Cardiac muscle cell (in vitro differentiated cells and primary cell): ENCODE measurements at regions not wholly inside any gene's neighbourhood (a gene's known extent, or its start where the extent isn't known, plus 50 kb on each side); places are given as distances from the start of the nearest gene placed in this dataset.
"Not testable (repeated sequence)": the region's sequence is repeated elsewhere in the genome, so short reads cannot be mapped to it uniquely, and the experiment has no call there.

Experiments
- DNase-seq, 2 donors: peaks; one replicate each; pipeline versions ENCODE4 v3.0.0 to v3.0.0-alpha.2; 2010 to 2017; ENCODE audit warnings: low read depth in 1 of 2, low spot score in 1 of 2
- H3K27ac ChIP-seq: fragments of 200-600 bp; sonication (generic); 2 replicates; pipeline ENCODE4 v1.5.1; 2016
- H3K27me3 ChIP-seq: fragments of 200-600 bp; sonication (generic); 2 replicates; pipeline ENCODE4 v1.6.0; 2016; ENCODE audit warnings: control low read depth
- H3K36me3 ChIP-seq: fragments of 200-600 bp; sonication (generic); 2 replicates; pipeline ENCODE4 v1.5.1; 2016; ENCODE audit warnings: control low read depth
- H3K4me1 ChIP-seq: fragments of 200-600 bp; sonication (generic); 2 replicates; pipeline ENCODE4 v1.8.1; 2017; ENCODE audit warnings: low read depth, mild to moderate bottlenecking, mixed run types
- H3K4me3 ChIP-seq: fragments of 200-600 bp; sonication (generic); 2 replicates; pipeline ENCODE4 v1.5.1; 2016; ENCODE audit warnings: mild to moderate bottlenecking
- H3K9me3 ChIP-seq: fragments of 200-600 bp; sonication (generic); 2 replicates; pipeline ENCODE4 v1.5.1; 2017; ENCODE audit warnings: low read depth, mild to moderate bottlenecking, control low read depth
- TF ChIP-seq, protein P1 (sequence below): IDR thresholded peaks from 2 replicates; pipeline ENCODE4 v1.5.1; 2012; ENCODE audit warnings: low read depth, mild to moderate bottlenecking, low read length

- Histone ChIP-seq H3K27ac (no peak overlapping the region), H3K4me3 (no peak overlapping the region), H3K27me3 (no peaks in the 10 kb centered on the region), H3K36me3 (no peaks in the 10 kb centered on the region), H3K9me3 (no peaks in the 10 kb centered on the region), H3K4me1 (no peaks in the 10 kb centered on the region)
- no peak for DNase-seq
- TF ChIP-seq, protein P1, sequence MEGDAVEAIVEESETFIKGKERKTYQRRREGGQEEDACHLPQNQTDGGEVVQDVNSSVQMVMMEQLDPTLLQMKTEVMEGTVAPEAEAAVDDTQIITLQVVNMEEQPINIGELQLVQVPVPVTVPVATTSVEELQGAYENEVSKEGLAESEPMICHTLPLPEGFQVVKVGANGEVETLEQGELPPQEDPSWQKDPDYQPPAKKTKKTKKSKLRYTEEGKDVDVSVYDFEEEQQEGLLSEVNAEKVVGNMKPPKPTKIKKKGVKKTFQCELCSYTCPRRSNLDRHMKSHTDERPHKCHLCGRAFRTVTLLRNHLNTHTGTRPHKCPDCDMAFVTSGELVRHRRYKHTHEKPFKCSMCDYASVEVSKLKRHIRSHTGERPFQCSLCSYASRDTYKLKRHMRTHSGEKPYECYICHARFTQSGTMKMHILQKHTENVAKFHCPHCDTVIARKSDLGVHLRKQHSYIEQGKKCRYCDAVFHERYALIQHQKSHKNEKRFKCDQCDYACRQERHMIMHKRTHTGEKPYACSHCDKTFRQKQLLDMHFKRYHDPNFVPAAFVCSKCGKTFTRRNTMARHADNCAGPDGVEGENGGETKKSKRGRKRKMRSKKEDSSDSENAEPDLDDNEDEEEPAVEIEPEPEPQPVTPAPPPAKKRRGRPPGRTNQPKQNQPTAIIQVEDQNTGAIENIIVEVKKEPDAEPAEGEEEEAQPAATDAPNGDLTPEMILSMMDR, result no peak
Measured at GRCh38 chr16:29198231-29198630, 208.3 kb downstream of the NPIPB11 start.

DNA sequence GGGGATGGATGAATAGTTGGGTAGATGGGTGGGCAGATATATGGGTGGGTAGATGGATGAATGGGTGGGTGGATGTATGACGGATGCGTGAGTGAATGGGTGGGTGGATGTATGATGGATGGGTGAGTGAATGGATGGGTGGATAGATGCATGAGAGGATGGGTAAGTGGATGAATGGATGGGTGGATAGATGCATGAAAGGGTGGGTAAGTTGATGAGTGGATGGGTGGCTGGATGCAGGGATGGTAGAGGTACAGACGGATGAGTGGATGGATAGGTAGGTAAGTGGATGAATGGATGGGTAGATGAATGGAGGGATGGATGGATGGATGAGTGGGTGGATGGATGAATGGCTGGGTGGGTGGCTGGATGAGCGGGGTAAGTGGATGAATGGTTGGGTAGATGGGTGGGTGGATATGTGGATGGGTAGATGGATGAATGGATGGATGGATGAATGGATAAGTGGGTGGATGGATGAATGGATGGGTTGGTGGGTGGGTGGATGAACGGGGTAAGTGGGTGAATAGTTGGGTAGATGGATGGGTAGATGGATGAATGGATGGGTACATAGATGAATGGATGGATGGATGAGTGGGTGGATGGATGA is 208.9 kb downstream of the NPIPB11 start:
- H3K27ac ChIP-seq, H3K36me3 ChIP-seq, H3K4me1 ChIP-seq, DNase-seq, H3K27me3 ChIP-seq, H3K4me3 ChIP-seq, H3K9me3 ChIP-seq: not testable (repeated sequence)

GRCh38 chr16:29196746-29197145 is 209.8 kb downstream of the NPIPB11 start:
- H3K4me1 ChIP-seq, DNase-seq, H3K27me3 ChIP-seq, H3K9me3 ChIP-seq, H3K36me3 ChIP-seq, H3K27ac ChIP-seq, H3K4me3 ChIP-seq: not testable (repeated sequence)

DNA sequence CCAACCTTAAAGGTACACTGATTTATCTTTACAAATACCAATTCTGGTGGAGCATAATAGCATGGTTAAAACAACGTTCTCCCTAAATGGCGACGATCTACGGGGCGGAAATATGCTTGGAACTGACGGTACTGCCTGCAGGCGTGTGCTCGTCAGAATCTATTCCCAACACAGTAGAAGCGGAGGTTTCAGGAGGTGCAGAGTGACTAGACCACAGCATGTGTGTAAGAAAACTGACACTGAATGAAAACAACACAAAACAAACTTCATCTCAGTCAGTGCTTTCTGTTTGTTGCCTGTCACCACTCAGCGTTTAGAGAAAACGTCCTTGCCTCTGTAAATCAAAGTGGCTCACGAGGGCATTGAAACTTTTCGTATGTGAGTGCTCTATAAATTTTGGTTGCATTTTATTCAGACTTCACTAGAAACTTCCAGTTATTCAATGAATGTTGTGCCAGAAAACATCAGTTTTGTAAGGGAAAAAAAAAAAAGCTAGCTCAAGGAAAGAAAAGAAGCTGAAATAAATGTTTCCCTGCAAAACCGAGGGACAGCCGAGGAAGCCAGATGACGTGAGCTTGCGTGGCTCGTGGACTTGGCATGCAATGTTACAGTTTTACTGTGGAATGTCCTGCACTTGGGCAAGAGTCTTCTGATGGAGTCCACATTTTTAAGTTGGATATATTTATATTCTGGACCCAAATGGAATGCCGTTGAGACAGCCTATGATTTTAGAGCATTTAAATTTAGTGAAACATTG is 210.4 kb downstream of the LAT start:
- H3K27me3 ChIP-seq, H3K4me3 ChIP-seq, H3K27ac ChIP-seq, H3K4me1 ChIP-seq, H3K36me3 ChIP-seq, H3K9me3 ChIP-seq: not testable (repeated sequence)
- peak in 1 of 2 donors; percentile 83 for DNase-seq

- not testable (repeated sequence) for DNase-seq, H3K4me1 ChIP-seq, H3K27ac ChIP-seq, H3K4me3 ChIP-seq, H3K36me3 ChIP-seq, H3K27me3 ChIP-seq, H3K9me3 ChIP-seq
Measured at GRCh38 chr16:29194185-29194844, 209.5 kb downstream of the LAT start.

- H3K4me3 ChIP-seq, H3K9me3 ChIP-seq, H3K36me3 ChIP-seq, H3K4me1 ChIP-seq, H3K27me3 ChIP-seq, DNase-seq, H3K27ac ChIP-seq: not testable (repeated sequence)
Measured at GRCh38 chr16:29193634-29194033, 208.8 kb downstream of the LAT start.

DNA sequence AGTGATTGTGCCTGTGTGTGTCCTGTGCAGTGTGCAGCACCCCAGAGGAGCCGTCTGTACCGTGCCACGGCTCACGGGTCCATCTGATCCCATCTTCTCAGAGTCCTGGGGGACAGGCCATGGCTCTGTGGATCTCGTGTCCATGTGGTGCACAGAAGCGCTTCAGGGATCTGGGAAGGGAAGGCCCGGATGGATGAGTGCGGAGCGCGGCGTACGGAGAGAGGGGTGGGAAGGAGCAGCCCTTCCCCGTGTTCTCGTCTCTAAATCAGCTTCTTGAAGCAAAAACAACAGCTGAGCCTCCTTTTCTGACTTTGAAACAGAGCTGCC is 208.4 kb downstream of the LAT start:
- H3K4me1 ChIP-seq, H3K27me3 ChIP-seq, H3K9me3 ChIP-seq, H3K27ac ChIP-seq, H3K36me3 ChIP-seq, H3K4me3 ChIP-seq, DNase-seq: not testable (repeated sequence)

DNA sequence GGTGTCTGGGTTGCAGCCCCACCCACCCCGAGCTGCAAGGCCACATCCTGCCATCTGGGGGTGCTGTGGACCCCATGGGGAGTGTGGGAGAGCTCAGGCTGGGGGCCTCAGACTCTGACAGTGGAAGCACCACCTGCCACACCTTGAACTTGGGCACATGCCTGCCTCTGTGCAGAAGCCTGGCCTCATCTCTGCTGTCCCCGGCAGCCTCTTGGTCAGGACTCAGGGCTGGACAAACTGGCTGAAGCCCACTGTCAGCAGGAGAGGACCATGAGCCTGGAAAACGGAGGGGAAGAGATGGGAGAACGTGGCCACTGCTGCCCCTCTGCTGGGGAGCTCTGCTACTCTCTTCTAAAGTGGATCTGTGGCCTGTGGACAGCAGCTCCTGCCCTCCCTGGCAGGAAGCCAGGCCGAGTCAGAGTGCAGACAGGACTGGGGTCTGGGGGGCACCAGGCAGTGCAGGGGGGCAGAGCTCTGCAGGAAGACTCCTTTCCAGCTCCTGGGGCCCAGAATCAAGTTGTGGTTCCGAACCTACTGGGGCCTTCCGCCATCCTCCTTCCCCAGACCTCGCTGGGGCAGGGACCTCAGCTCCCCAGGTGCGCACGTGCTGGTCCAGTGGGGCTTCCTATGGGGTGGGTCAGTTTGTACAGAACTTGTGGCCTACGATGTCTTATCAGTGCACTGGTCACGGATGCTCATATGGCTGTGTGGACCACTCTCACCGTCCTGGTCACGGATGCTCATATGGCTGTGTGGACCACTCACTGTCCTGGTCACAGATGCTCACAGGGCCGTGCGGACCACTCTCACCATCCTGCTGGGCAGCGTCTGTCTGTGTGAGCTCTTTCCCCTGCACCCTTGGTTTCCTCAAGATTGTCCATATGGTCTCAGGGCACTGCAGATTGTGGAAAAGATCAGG is 207.7 kb downstream of the LAT start:
- no peak overlapping the region for H3K27ac ChIP-seq
- no peak for DNase-seq

DNA sequence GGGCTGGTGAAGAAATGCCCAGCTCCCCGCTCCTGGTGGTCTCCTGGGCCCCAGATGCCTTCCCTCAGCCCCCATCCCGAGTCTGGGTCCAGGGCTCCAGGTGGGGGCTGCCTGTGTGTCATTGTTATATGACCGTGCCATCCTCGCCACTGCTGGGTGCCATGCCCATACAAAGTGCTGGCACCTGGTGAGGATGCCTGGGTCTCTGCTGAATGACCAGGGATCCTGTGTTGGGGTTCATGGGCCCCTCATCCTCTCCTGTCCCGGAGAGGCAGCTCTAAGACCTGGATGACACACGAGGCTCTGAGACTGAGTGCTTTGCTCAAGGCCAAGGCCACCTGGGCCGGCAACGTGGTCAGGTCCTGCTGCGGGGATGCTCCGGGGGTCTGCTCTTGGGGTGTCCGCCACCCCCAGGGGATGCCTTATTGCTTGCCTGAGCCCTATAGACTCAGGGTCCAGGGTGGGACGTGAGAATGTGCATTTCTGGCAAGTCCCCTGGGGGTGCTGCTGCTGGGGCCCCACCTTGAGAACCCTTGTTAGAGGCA is 206.9 kb downstream of the LAT start:
- H3K9me3 ChIP-seq, H3K4me3 ChIP-seq, H3K4me1 ChIP-seq, H3K27ac ChIP-seq, H3K27me3 ChIP-seq, H3K36me3 ChIP-seq, DNase-seq: not testable (repeated sequence)

More for the DNA sequence above, 207.7 kb downstream of the LAT start:
- Histone ChIP-seq H3K36me3 (no peaks in the 10 kb centered on the region), H3K9me3 (no peaks in the 10 kb centered on the region), H3K4me1 (no peaks in the 10 kb centered on the region), H3K4me3 (no peak overlapping the region), H3K27me3 (no peaks in the 10 kb centered on the region)
- TF ChIP-seq, protein P1, result peak; percentile 13

DNA sequence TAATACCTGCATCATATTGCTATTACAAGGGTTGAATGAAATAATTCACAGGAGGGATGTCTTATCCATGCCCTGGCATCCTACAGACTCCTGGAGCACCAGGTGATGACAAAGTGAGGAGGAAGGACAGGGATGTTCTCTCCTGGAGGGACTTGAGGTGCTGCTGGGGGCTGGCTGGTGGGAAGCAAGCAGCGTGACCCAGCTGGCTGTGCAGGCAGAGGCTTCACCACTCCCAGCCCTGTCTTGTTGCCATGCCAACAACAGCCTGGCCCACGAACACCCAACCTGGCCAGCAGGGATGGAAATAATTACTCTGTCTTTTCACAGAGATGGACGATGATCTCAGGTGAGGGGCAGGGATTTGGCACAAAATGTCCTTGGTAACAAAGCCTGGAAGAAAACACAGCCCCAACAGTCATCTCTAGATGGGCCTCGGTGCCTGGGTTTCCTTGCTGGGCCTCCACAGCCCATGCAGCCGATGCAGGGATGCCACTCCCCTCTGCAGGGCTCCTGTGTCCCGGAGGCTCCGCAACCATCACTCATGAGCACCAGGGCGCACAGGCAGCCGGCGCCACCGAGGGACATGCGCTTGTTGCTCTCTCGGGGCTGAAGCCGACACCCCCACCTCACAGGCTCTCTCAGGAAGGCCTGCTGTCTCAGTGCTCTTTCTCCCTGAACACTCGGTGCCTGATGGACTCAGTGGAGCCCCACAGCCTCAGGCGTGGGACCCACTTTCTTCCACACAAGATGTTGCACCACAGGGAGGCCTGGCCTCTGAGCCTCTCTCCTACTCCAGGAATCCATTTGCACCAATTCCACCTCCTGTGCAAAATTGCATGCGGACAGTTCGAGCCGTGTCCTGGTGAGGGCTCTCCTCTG is 205.9 kb downstream of the LAT start:
- not testable (repeated sequence) for H3K9me3 ChIP-seq, H3K4me3 ChIP-seq, H3K36me3 ChIP-seq, H3K27ac ChIP-seq, H3K27me3 ChIP-seq, DNase-seq, H3K4me1 ChIP-seq
